ENCODE measurements at regions not wholly inside any gene's neighbourhood (a gene's known extent, or its start where the extent isn't known, plus 50 kb on each side); places are given as distances from the start of the nearest gene placed in this dataset.
"Not testable (repeated sequence)": the region's sequence is repeated elsewhere in the genome, so short reads cannot be mapped to it uniquely, and the experiment has no call there.

DNA sequence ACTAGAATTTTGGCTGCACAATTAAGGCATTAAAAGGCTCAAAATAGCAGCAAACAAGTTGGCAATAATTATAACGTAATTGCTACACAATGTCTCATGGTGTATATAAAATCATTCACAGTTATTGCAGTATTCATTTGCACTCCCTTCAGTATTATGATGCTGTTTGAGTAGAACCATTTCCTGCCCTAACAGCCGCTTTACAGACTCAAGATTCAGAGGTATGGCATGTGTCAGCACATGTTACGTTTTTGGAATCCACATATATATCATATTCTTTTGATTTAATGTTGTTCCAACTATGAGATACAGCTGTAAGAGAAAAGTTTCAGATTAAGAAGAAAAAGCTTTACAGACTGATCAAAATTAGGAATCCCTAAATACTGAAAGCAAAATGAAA is 56.3 kb upstream of the NCKAP5 start:
- H3K36me3 Mint-ChIP-seq, result no peaks in the 10 kb centered on the region

DNA sequence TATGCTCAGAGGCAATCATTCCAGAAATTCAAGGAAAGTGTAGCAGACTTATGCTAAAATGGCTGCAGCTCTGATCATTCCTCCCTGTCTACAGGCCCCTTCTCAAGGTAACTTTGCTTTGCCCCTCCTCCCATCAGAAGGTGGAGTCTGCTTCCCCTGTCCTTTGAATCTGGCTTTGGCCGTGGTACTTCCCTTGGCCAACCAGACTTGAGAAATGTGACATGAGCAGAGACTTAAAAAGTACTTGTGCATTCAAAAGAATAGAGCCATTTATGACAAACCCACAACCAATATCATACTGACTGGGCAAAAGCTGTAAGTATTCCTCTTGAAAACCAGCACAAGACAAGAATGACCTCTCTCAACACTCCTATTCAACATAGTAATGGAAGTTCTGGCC is 59.5 kb upstream of the NCKAP5 start:
- Mint-ChIP-seq H3K27me3 (no peaks in the 10 kb centered on the region), H3K9me3 (peaks cover 11% of the 10 kb centered on the region), H3K4me1 (no peaks in the 10 kb centered on the region), H3K27ac (no peak overlapping the region), H3K36me3 (no peaks in the 10 kb centered on the region), H3K4me3 (no peak overlapping the region)

More for the DNA sequence above, 56.3 kb upstream of the NCKAP5 start:
- peaks cover 8% of the 10 kb centered on the region for H3K9me3 Mint-ChIP-seq
- H3K4me1 Mint-ChIP-seq, result no peaks in the 10 kb centered on the region
- no peak overlapping the region for H3K4me3 Mint-ChIP-seq
- no peaks in the 10 kb centered on the region for H3K27me3 Mint-ChIP-seq
- no peak overlapping the region for H3K27ac Mint-ChIP-seq

DNA sequence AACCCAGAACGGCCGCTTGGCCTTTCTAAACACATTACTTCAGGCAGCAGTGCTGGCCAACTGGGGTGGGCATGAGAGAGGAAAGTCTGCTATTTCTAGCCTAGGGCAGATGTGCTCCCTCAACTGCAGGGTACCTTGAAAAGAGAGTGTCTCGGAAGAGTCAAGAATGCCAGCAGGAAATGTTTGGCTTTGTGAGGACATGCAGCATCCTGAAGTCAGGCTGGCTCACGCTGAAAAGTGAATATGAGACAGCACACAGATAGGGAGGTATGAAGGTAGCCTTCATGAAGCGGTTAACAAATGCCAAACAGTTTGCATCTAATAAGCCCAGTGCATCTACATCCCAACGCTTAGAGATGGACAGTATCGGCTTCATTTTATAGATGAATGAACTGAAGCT is 65.0 kb upstream of the NCKAP5 start:
- Mint-ChIP-seq H3K4me1 (no peaks in the 10 kb centered on the region), H3K27ac (no peak overlapping the region), H3K27me3 (no peaks in the 10 kb centered on the region), H3K4me3 (no peak overlapping the region), H3K36me3 (no peaks in the 10 kb centered on the region), H3K9me3 (peaks cover 10% of the 10 kb centered on the region)

DNA sequence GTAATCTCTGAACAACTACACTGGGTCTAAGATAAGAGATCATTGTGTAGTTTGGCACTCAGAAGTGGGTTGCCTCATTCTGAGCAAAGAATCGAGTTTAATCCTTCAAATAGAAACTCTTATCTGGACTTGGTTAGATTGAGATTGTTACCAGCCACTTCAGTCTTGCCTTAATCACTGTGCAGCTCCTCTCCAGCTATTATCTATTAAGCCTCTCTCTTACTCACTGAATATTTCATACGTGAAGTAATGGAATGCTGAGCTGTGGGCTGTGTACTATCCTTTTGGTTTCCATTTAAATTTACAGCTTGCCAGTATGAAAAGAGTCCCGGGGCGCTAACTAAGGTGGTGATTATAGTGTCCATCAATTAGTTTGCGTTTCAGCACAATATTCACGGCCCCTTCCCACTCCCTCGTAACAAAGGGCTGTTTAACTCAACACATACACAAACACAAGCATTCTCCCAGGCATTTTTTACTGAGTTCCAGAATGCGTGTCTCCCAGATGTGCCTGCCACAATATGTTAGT is 65.7 kb upstream of the NCKAP5 start:
- Mint-ChIP-seq H3K4me3 (no peak overlapping the region), H3K27ac (no peak overlapping the region), H3K36me3 (no peaks in the 10 kb centered on the region), H3K27me3 (no peaks in the 10 kb centered on the region), H3K9me3 (peaks cover 4% of the 10 kb centered on the region), H3K4me1 (no peaks in the 10 kb centered on the region)

DNA sequence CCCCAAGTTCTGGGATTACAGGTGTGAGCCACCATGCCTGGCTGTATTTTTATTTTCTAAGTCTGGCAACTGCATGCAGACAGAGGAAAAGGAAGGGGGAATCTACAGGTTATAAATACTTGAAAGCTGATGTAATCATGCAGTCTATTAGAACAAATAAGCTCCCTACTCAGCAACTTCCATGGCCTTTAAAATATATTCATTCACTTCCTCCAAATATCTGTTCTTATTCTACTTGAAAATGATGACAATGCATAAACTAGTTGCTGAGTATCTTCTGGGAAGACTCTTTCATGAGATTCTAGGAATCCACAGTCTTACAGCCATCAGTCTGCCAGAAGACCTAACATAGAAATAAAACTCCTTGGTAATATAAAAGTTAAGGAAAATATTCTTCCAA is 66.9 kb upstream of the NCKAP5 start:
- Mint-ChIP-seq H3K36me3 (no peaks in the 10 kb centered on the region), H3K27me3 (no peaks in the 10 kb centered on the region), H3K4me3 (no peak overlapping the region), H3K27ac (no peak overlapping the region), H3K4me1 (no peaks in the 10 kb centered on the region), H3K9me3 (peaks cover 3% of the 10 kb centered on the region)

DNA sequence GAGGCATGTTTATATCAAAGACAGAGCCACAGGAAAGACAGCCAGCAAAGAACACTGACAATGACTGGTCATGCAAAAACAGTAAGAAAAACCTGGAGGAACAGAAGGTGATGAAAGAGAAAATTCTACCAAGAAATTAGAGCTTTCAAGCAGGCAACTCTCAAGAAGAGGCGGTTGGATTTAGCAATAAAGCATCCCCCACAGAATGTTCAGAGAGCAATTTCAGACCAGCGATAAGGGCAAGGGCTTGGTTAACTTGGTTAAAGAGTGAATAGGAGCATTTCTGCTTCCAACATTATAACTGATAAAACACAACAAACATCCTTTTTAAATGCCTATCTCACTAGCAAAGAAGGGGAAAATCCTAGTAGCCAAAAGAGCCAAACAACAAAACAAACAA is 68.0 kb upstream of the NCKAP5 start:
- H3K27ac Mint-ChIP-seq, result no peak overlapping the region
- no peaks in the 10 kb centered on the region for H3K27me3 Mint-ChIP-seq
- H3K9me3 Mint-ChIP-seq, result no peaks in the 10 kb centered on the region
- H3K4me3 Mint-ChIP-seq, result no peak overlapping the region
- H3K36me3 Mint-ChIP-seq, result no peaks in the 10 kb centered on the region
- H3K4me1 Mint-ChIP-seq, result no peaks in the 10 kb centered on the region

DNA sequence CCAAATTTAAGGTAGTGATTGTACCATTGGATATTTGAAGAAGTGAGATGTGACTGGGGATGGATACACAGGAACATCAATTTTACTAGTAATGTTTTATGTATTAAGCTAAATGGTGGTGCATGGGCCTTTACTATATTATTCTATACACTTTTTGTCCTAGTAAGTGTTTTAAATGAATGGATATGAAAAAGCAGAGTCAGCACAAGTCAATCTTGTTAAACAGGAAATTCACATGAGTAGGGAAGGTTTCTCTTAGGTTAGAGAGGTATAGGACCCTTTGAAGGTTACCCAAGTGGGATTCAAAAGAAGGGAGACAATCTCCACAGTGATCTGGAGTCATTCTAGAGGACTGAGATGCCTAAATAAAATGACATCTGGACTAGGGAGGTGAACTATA is 71.8 kb upstream of the NCKAP5 start:
- H3K27ac Mint-ChIP-seq, result no peak overlapping the region
- no peaks in the 10 kb centered on the region for H3K9me3 Mint-ChIP-seq
- H3K36me3 Mint-ChIP-seq, result no peaks in the 10 kb centered on the region
- H3K4me3 Mint-ChIP-seq, result no peak overlapping the region
- peaks cover 2% of the 10 kb centered on the region for H3K27me3 Mint-ChIP-seq
- no peaks in the 10 kb centered on the region for H3K4me1 Mint-ChIP-seq

DNA sequence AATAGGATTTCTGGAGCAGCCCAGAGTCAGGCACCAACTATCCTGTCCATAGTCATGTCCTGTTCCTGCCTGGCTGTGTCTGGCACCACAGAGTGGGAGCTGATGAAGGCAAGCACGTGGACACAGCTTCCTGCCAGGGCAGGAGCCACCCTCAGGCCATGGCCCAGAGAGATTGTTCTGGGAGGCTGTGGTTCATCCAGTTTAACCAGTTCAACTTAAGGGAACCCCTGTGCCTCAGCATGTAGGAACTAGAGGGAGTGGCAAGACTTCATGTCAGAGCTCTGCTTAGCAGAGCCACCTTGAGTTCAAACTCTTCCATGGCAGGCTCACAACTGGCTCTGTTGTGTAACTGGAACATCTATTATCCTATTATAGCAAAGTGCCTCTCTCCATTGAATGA is 73.2 kb upstream of the NCKAP5 start:
- no peaks in the 10 kb centered on the region for H3K4me1 Mint-ChIP-seq
- H3K27ac Mint-ChIP-seq, result no peak overlapping the region
- H3K36me3 Mint-ChIP-seq, result no peaks in the 10 kb centered on the region
- H3K9me3 Mint-ChIP-seq, result no peaks in the 10 kb centered on the region
- no peak overlapping the region for H3K4me3 Mint-ChIP-seq
- H3K27me3 Mint-ChIP-seq, result peaks cover 2% of the 10 kb centered on the region

DNA sequence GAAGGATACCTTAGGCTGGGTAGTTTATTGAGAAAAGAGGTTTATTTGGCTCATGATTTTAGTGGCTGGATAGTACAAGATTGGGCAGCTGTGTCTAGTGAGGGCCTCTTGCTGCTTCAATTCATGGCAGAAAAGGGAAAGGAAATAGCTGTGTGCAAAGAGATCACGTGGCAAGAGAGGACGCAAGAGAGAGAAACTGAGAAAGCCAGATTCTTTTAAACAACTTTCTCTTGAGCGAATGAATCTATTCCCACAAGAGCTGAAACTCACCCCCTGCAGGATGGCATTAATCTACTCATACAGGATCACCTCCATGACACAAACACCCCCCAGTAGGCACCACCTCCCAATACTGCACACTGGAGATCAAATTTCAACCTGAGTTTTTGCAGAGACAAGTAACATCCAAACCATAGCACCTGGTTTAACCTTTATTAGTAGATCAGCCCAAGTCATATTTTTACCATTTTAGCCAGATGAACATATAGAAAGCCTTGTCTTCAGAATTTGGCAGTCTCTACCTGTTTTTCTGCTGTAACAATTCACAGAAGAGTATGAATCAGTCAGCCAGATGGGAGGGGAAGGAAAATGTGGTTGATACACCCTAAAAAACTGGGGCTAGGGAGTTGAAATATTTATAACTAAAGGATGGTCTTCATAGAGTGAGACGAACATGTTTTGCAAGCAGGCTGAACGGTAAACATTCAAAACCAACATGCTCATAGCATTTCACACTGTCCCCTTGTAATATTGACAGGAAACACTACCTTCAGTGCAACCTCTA is 73.9 kb upstream of the NCKAP5 start:
- Mint-ChIP-seq H3K36me3 (no peaks in the 10 kb centered on the region), H3K4me3 (no peak overlapping the region), H3K27me3 (peaks cover 2% of the 10 kb centered on the region), H3K27ac (no peak overlapping the region), H3K9me3 (no peaks in the 10 kb centered on the region), H3K4me1 (no peaks in the 10 kb centered on the region)

DNA sequence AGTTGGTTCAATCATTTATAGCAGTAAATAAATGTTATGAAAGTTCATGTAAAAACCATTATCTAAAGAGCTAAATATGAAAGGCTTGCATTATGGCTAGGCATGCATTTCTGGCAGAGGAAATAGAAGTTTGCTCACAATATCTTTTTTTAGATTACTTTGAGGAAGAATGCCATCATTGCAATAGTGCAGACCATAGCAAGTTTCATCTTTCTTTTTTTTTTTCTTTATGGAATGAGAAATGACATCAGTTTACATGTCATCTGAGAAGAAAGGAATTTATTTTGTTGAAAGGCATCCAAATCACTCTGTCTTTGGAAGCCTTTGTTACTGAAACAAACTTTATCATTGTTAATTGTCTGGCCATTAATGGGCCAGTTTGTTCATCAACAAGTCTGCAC is 74.5 kb upstream of the NCKAP5 start:
- no peak overlapping the region for H3K27ac Mint-ChIP-seq
- no peaks in the 10 kb centered on the region for H3K9me3 Mint-ChIP-seq
- no peaks in the 10 kb centered on the region for H3K36me3 Mint-ChIP-seq
- H3K4me1 Mint-ChIP-seq, result no peaks in the 10 kb centered on the region
- H3K4me3 Mint-ChIP-seq, result no peak overlapping the region
- peaks cover 2% of the 10 kb centered on the region for H3K27me3 Mint-ChIP-seq

DNA sequence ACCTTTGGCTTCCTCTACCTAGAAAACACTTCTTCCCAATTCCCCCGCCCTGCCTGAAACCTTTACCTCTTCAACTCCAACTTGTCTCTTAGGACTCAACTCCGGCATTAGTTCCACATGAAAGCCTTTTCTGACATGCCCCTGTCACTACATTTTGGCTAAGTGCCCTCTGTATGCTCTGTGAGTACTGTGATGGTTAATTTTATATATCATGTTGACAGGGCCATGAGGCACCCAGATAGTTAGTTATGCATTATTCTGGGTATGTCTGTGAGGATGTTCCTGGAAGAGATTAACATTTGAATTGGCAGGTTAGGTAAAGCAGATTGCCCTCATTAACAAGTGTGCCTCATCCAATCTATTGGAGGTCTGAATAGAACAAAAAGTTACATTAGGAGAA is 75.6 kb upstream of the NCKAP5 start:
- Mint-ChIP-seq H3K4me1 (no peaks in the 10 kb centered on the region), H3K27ac (no peak overlapping the region), H3K36me3 (no peaks in the 10 kb centered on the region), H3K4me3 (no peak overlapping the region), H3K9me3 (no peaks in the 10 kb centered on the region), H3K27me3 (peaks cover 2% of the 10 kb centered on the region)

DNA sequence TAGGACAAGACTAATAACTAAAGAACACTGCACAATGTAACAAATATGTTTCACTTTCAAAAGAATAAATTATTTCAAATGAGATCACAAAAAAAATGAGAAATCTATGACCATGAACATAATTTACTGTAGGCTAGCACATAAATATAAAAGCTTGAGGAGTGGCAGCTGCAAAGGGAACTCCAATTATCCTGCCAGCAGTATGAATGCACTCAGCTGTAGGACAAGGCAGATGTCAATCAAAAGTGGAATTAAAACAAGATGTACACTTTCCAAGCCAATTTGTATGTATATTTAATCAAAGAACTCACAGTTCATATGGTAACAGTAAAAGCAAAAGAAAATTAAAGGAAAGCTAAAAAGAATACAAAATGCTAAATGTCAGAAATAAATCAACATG is 76.6 kb upstream of the NCKAP5 start:
- Mint-ChIP-seq H3K27ac (no peak overlapping the region), H3K4me3 (no peak overlapping the region), H3K4me1 (no peaks in the 10 kb centered on the region), H3K9me3 (no peaks in the 10 kb centered on the region), H3K36me3 (no peaks in the 10 kb centered on the region), H3K27me3 (peaks cover 2% of the 10 kb centered on the region)

DNA sequence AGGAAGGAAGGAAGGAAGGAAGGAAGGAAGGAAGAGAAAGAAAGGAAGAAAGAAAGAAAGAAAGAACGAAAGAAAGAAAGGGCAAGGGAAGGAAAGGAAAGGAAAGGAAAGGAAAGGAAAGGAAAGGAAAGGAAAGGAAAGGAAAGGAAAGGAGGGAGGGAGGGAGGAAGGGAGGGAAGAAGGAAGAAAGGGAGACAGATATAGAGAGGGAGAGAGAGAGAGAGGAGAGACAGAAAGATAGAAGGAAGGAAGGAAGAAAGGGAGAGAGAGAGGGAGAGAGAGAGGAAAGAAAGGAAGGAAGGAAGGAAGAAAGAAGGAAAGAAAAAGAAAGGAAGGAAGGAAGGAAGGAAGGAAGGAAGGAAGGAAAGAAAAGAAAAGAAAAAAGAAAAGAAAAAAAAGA is 79.1 kb upstream of the NCKAP5 start:
- not testable (repeated sequence) for H3K9me3 Mint-ChIP-seq, H3K4me1 Mint-ChIP-seq, H3K27ac Mint-ChIP-seq, H3K27me3 Mint-ChIP-seq, H3K4me3 Mint-ChIP-seq, H3K36me3 Mint-ChIP-seq

DNA sequence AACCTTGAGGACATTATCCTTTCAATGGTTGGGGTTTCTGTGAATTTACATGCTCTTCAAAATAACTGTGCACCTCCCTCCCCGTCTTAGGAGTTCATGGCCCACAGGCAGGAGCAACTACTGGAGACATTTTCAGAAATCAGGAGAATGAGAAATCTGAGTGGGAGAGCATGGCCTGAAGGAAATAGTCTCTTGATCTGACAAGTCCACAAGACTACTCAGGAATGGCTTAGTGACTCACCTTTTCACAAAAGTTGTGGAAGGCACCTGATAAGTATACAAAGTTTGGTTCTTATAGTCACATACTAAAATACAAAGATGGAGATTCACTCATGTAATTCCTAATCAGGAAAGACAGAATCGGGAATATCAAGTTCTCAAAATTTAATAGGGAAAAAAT is 83.6 kb upstream of the NCKAP5 start:
- H3K4me3 Mint-ChIP-seq, result no peak overlapping the region
- no peaks in the 10 kb centered on the region for H3K4me1 Mint-ChIP-seq
- no peaks in the 10 kb centered on the region for H3K27me3 Mint-ChIP-seq
- H3K27ac Mint-ChIP-seq, result no peak overlapping the region
- peaks cover 3% of the 10 kb centered on the region for H3K9me3 Mint-ChIP-seq
- H3K36me3 Mint-ChIP-seq, result no peaks in the 10 kb centered on the region

DNA sequence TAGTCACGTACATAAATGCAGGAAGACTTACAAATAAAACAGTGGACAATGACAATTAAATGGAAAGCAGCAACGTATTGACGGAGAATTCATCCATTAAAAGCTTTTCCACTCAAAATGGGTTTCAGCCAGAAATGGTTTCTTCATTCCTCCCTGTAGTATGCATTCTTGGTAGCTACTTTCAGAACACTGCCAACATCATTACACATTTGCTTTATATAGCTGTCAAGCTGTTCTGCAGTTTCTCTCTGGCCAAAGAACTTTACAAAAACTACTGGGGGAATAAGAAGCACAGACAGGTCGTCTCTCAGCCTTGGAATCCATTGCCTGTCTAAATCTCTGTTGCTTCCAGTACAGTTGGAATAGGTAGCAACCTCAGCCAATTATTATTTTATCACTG is 84.1 kb upstream of the NCKAP5 start:
- Mint-ChIP-seq H3K36me3 (no peaks in the 10 kb centered on the region), H3K9me3 (peaks cover 3% of the 10 kb centered on the region), H3K27ac (no peak overlapping the region), H3K27me3 (no peaks in the 10 kb centered on the region), H3K4me1 (no peaks in the 10 kb centered on the region), H3K4me3 (no peak overlapping the region)

DNA sequence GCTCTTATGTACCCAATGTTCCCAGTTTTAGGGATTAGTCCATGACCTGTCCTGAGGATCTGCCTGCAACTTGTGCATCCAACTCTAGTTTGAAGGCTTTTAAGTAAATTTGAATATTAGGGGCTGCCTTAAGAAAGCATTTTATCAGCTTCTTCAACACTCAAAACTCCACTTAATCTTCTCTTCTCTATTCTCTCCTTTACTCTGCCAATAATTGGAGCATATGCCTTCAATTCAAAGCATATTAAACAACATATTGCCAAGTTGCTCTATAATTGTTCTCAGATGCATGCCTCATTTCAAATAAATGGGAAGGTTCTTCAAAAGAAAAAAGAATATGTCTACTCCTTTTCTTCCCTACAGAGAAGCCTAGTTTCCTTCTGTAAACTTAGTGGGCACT is 84.8 kb upstream of the NCKAP5 start:
- no peaks in the 10 kb centered on the region for H3K36me3 Mint-ChIP-seq
- no peak overlapping the region for H3K4me3 Mint-ChIP-seq
- no peaks in the 10 kb centered on the region for H3K4me1 Mint-ChIP-seq
- H3K27me3 Mint-ChIP-seq, result no peaks in the 10 kb centered on the region
- H3K9me3 Mint-ChIP-seq, result peaks cover 3% of the 10 kb centered on the region
- no peak overlapping the region for H3K27ac Mint-ChIP-seq

DNA sequence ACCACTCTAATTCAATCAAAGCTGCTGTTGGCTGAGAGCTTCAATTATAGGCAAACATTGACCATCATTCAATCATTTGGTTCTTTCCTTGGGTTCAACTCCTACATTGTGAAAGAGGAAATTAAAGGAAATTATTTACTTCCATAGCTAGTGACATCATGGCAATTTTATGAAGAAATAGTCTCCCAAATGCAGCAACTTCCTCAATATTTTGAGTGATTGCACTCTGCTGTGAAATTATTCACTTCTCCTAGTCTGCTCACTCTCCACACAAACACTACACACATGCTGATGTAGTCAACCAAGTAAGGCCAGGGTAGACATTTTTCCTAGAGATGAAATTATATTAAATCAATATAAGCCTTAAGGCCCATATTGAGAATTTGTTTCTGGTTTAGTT is 86.7 kb upstream of the NCKAP5 start:
- Mint-ChIP-seq H3K4me1 (no peaks in the 10 kb centered on the region), H3K9me3 (peaks cover 3% of the 10 kb centered on the region), H3K27me3 (peaks cover 1% of the 10 kb centered on the region), H3K36me3 (no peaks in the 10 kb centered on the region), H3K27ac (no peak overlapping the region), H3K4me3 (no peak overlapping the region)
